Sigmoid colon (tissue), 6 donors: ENCODE measurements at regions not wholly inside any gene's neighbourhood (a gene's known extent, or its start where the extent isn't known, plus 50 kb on each side); places are given as distances from the start of the nearest gene placed in this dataset.

Experiments used
- DNase-seq: peaks from one replicate; pipeline ENCODE4 v3.0.0-alpha.2; 2019
- H3K27ac ChIP-seq, 4 donors: fragments of 200-600 bp; sonication (generic); one replicate each; pipeline ENCODE4 v1.5.1; 2016 to 2019; ENCODE audit warnings: mild to moderate bottlenecking in 1 of 4
- H3K27me3 ChIP-seq, 3 donors: fragments of 200-600 bp; sonication (generic); one replicate each; pipeline ENCODE4 v1.5.1; 2019; ENCODE audit warnings: mild to moderate bottlenecking in 1 of 3
- H3K36me3 ChIP-seq, 4 donors: fragments of 200-600 bp; sonication (generic); one replicate each; pipeline ENCODE4 v1.5.1; 2016 to 2019
- H3K4me1 ChIP-seq, 4 donors: fragments of 200-600 bp; sonication (generic); one replicate each; pipeline ENCODE4 v1.5.1; 2017 to 2019
- H3K4me3 ChIP-seq, 4 donors: fragments of 200-600 bp; sonication (generic); one replicate each; pipeline ENCODE4 v1.5.1; 2017 to 2019; ENCODE audit warnings: mild to moderate bottlenecking in 2 of 4, moderate library complexity in 1 of 4
- H3K9me3 ChIP-seq, 4 donors: fragments of 200-600 bp in 3 of 4; sonication (generic) in 3 of 4; one replicate each; pipeline versions ENCODE4 v1.5.1 to v1.6.1; 2013 to 2019
- CTCF ChIP-seq, 4 experiments: fragments of 450-650 bp in 3 of 4; fragments of 200-600 bp in 1 of 4; IDR thresholded peaks; one replicate each; pipeline ENCODE4 v1.5.1; 2016 to 2019; ENCODE audit warnings: antibody characterized with exemption in 4 of 4, mild to moderate bottlenecking in 3 of 4, moderate library complexity in 2 of 4
- EP300 ChIP-seq, 4 donors: sonication (generic); formaldehyde crosslinking; IDR thresholded peaks; one replicate each; pipeline ENCODE4 v1.6.1; 2017; ENCODE audit warnings: antibody characterized with exemption in 4 of 4
- POLR2A ChIP-seq, 2 donors: fragments of 450-650 bp; IDR thresholded peaks; one replicate each; pipeline ENCODE4 v1.6.1; 2016; ENCODE audit warnings: antibody characterized with exemption in 2 of 2, mild to moderate bottlenecking in 2 of 2, moderate library complexity in 2 of 2
- POLR2AphosphoS5 ChIP-seq, 4 donors: sonication (generic); formaldehyde crosslinking; IDR thresholded peaks; one replicate each; pipeline ENCODE4 v1.6.1; 2017; ENCODE audit warnings: antibody characterized with exemption in 4 of 4
- WGBS, 2 donors: extraction: QIAGEN DNeasy Blood & Tissue Kit; methylation state at CpG; one replicate each; pipeline ENCODE4 v1.1.7; 2013; 5-methylcytosine and 5-hydroxymethylcytosine counted together
- intact Hi-C: fragments of 100-400 bp; cut with DNase I; formaldehyde crosslinking; loops from one replicate; pipeline ENCODE4 v1.15.1; 2023
- donor health status: healthy with polysubstance abuse.
- donor health status: healthy.

GRCh38 chr5:174229514-174230370 lies 184.2 kb downstream of the NSG2 start:
- Histone ChIP-seq H3K9me3 (no peaks in the 10 kb centered on the region), H3K4me1 (no peaks in the 10 kb centered on the region), H3K36me3 (no peaks in the 10 kb centered on the region), H3K4me3 (no peak overlapping the region), H3K27me3 (no peaks in the 10 kb centered on the region), H3K27ac (no peak overlapping the region)
- TF ChIP-seq CTCF (IDR thresholded peaks at IDR 0.05) (no peak), EP300 (IDR thresholded peaks at IDR 0.05) (no peak), POLR2AphosphoS5 (IDR thresholded peaks at IDR 0.05) (no peak), POLR2A (IDR thresholded peaks at IDR 0.05) (no peak)
- intact Hi-C loops: no loop called here
- WGBS, 2 donors: 54 to 60% methylated on average over 3 of the region's 3 CpGs
- DNase-seq: no peak

- Histone ChIP-seq H3K4me1 (no peaks in the 10 kb centered on the region), H3K9me3 (no peaks in the 10 kb centered on the region), H3K4me3 (no peak overlapping the region), H3K36me3 (no peaks in the 10 kb centered on the region), H3K27me3 (no peaks in the 10 kb centered on the region), H3K27ac (no peak overlapping the region)
- DNase-seq: no peak
- TF ChIP-seq POLR2A (IDR thresholded peaks at IDR 0.05): no peak
- 45 to 46% methylated on average over 7 of the region's 7 CpGs for WGBS, 2 donors
- intact Hi-C loops: no loop called here
Observed at GRCh38 chr5:174231956-174232487, 186.5 kb downstream of the NSG2 start.

GRCh38 chr5:174234388-174234787 lies 188.9 kb downstream of the NSG2 start:
- Histone ChIP-seq H3K36me3 (no peaks in the 10 kb centered on the region), H3K27ac (no peak overlapping the region), H3K4me1 (no peaks in the 10 kb centered on the region), H3K9me3 (no peaks in the 10 kb centered on the region), H3K27me3 (no peaks in the 10 kb centered on the region), H3K4me3 (no peak overlapping the region)
- DNase-seq: no peak
- no peak for TF ChIP-seq POLR2AphosphoS5 (IDR thresholded peaks at IDR 0.05)
- no peak for TF ChIP-seq POLR2A (IDR thresholded peaks at IDR 0.05)
- no peak for TF ChIP-seq CTCF (IDR thresholded peaks at IDR 0.05)
- no peak for TF ChIP-seq EP300 (IDR thresholded peaks at IDR 0.05)
- WGBS, 2 donors: 78 to 91% methylated on average over 8 of the region's 8 CpGs
- intact Hi-C loops: no loop called here

- no peaks in the 10 kb centered on the region for H3K27me3 ChIP-seq
- H3K4me3 ChIP-seq: no peak overlapping the region
- intact Hi-C loops: no loop called here
- DNase-seq: no peak
- H3K4me1 ChIP-seq: no peaks in the 10 kb centered on the region
- H3K27ac ChIP-seq: no peak overlapping the region
- WGBS, 2 donors: 70 to 78% methylated on average over 12 of the region's 12 CpGs
- H3K36me3 ChIP-seq: no peaks in the 10 kb centered on the region
- H3K9me3 ChIP-seq: no peaks in the 10 kb centered on the region
- TF ChIP-seq EP300 (IDR thresholded peaks at IDR 0.05) (no peak), POLR2A (IDR thresholded peaks at IDR 0.05) (no peak), CTCF (IDR thresholded peaks at IDR 0.05) (no peak), POLR2AphosphoS5 (IDR thresholded peaks at IDR 0.05) (no peak)
Observed at GRCh38 chr5:174235221-174236011, 189.9 kb downstream of the NSG2 start.

GRCh38 chr5:174236070-174236469 lies 190.6 kb downstream of the NSG2 start:
- Histone ChIP-seq H3K4me3 (no peak overlapping the region), H3K9me3 (no peaks in the 10 kb centered on the region), H3K36me3 (no peaks in the 10 kb centered on the region), H3K27me3 (no peaks in the 10 kb centered on the region), H3K4me1 (no peaks in the 10 kb centered on the region), H3K27ac (no peak overlapping the region)
- intact Hi-C loops: no loop called here
- 69 to 74% methylated on average over 5 of the region's 5 CpGs for WGBS, 2 donors
- no peak for TF ChIP-seq POLR2AphosphoS5 (IDR thresholded peaks at IDR 0.05)
- no peak for TF ChIP-seq CTCF (IDR thresholded peaks at IDR 0.05)
- no peak for TF ChIP-seq EP300 (IDR thresholded peaks at IDR 0.05)
- DNase-seq: no peak
